Gastroesophageal sphincter (tissue), 3 donors: ENCODE measurements at regions not wholly inside any gene's neighbourhood (a gene's known extent, or its start where the extent isn't known, plus 50 kb on each side); places are given as distances from the start of the nearest gene placed in this dataset.

ENCODE experiments used
- CTCF ChIP-seq, 4 experiments: fragments of 200-600 bp in 2 of 4; fragments of 450-650 bp in 2 of 4; sonication (generic) in 1 of 4; IDR thresholded peaks; one replicate each; pipeline ENCODE4 v1.5.1; 2017 to 2019; ENCODE audit warnings: antibody characterized with exemption in 4 of 4, mild to moderate bottlenecking in 2 of 4, moderate library complexity in 2 of 4
- POLR2A ChIP-seq, 2 donors: fragments of 450-650 bp; IDR thresholded peaks; one replicate each; pipeline ENCODE4 v1.6.1; 2017; ENCODE audit warnings: antibody characterized with exemption in 2 of 2, mild to moderate bottlenecking in 2 of 2, moderate library complexity in 1 of 2

GRCh38 chr15:26298010-26298658 lies 435.0 kb upstream of the ATP10A start:
- TF ChIP-seq CTCF (IDR thresholded peaks at IDR 0.05), result no peak
- no peak for TF ChIP-seq POLR2A (IDR thresholded peaks at IDR 0.05)
